Stimulated activated CD4-positive, alpha-beta T cell treated with anti-CD3 and anti-CD28 coated beads, TNF-alpha, amount 100 ng/mL, for 24 hours (primary cell): ENCODE measurements at regions not wholly inside any gene's neighbourhood (a gene's known extent, or its start where the extent isn't known, plus 50 kb on each side); places are given as distances from the start of the nearest gene placed in this dataset.
"Not testable (repeated sequence)": the region's sequence is repeated elsewhere in the genome, so short reads cannot be mapped to it uniquely, and the experiment has no call there.

Source experiments
- DNase-seq, 3 experiments: peaks; one replicate each; pipeline ENCODE4 v3.0.0-alpha.2; 2020; ENCODE audit warnings: low read depth in 3 of 3

GRCh38 chr1:55876276-55877060, 661.3 kb upstream of the USP24 start:
- DNase-seq: no peak

GRCh38 chr1:55870106-55870505, 654.9 kb upstream of the USP24 start:
- no peak for DNase-seq

- DNase-seq: no peak
These were observed 653.9 kb upstream of the USP24 start for GRCh38 chr1:55869065-55869464.

GRCh38 chr1:55868026-55868425, 652.9 kb upstream of the USP24 start:
- no peak for DNase-seq

GRCh38 chr1:55867304-55867843, 652.2 kb upstream of the USP24 start:
- no peak for DNase-seq

- DNase-seq: not testable (repeated sequence)
These were observed 650.6 kb upstream of the USP24 start for GRCh38 chr1:55865778-55866177.

- no peak for DNase-seq
These were observed 649.1 kb upstream of the USP24 start for GRCh38 chr1:55864251-55864650.

- no peak for DNase-seq
These were observed 646.6 kb upstream of the USP24 start for GRCh38 chr1:55861676-55862340.

GRCh38 chr1:55860798-55861519, 645.8 kb upstream of the USP24 start:
- no peak for DNase-seq

GRCh38 chr1:55860326-55860725, 645.2 kb upstream of the USP24 start:
- no peak for DNase-seq

GRCh38 chr1:55854911-55855310, 639.7 kb upstream of the USP24 start:
- DNase-seq: no peak

GRCh38 chr1:55848906-55849305, 633.7 kb upstream of the USP24 start:
- no peak for DNase-seq

GRCh38 chr1:55846051-55846450, 630.9 kb upstream of the USP24 start:
- no peak for DNase-seq

GRCh38 chr1:55844322-55844721, 629.2 kb upstream of the USP24 start:
- no peak for DNase-seq

GRCh38 chr1:55839626-55840025, 624.5 kb upstream of the USP24 start:
- no peak for DNase-seq

- no peak for DNase-seq
These were observed 624.1 kb upstream of the USP24 start for GRCh38 chr1:55839221-55839620.

- DNase-seq: no peak
These were observed 620.9 kb upstream of the USP24 start for GRCh38 chr1:55836086-55836485.

GRCh38 chr1:55833529-55834091, 618.4 kb upstream of the USP24 start:
- no peak for DNase-seq

- no peak for DNase-seq
These were observed 616.6 kb upstream of the USP24 start for GRCh38 chr1:55831759-55832158.

- DNase-seq: no peak
These were observed 612.9 kb upstream of the USP24 start for GRCh38 chr1:55828044-55828443.

- no peak for DNase-seq
These were observed 612.2 kb upstream of the USP24 start for GRCh38 chr1:55827350-55827749.
